ENCODE measurements at regions not wholly inside any gene's neighbourhood (a gene's known extent, or its start where the extent isn't known, plus 50 kb on each side); places are given as distances from the start of the nearest gene placed in this dataset.

DNA sequence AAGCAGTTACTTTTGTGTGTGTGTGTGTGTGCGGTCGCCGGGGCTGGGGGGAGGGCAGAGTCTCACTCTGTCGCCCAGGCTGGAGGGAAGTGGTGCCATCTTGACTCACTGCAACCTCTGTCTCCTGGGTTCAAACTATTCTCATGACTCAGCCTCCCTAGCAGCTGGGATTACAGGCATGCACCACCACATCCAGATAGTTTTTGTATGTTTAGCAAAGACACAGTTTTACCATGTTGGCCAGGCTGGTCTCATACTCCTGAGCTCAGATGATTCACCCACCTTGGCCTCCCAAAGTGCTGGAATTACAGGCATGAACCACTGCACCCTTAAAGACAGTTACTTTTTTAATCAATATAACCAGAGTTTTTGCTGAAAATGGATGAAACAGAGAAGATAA is 207.0 kb downstream of the PTPRC start:
- TF ChIP-seq, protein P1, sequence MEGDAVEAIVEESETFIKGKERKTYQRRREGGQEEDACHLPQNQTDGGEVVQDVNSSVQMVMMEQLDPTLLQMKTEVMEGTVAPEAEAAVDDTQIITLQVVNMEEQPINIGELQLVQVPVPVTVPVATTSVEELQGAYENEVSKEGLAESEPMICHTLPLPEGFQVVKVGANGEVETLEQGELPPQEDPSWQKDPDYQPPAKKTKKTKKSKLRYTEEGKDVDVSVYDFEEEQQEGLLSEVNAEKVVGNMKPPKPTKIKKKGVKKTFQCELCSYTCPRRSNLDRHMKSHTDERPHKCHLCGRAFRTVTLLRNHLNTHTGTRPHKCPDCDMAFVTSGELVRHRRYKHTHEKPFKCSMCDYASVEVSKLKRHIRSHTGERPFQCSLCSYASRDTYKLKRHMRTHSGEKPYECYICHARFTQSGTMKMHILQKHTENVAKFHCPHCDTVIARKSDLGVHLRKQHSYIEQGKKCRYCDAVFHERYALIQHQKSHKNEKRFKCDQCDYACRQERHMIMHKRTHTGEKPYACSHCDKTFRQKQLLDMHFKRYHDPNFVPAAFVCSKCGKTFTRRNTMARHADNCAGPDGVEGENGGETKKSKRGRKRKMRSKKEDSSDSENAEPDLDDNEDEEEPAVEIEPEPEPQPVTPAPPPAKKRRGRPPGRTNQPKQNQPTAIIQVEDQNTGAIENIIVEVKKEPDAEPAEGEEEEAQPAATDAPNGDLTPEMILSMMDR (IDR thresholded peaks at IDR 0.05) = no peak
- no peak for TF ChIP-seq POLR2AphosphoS5 (IDR thresholded peaks at IDR 0.05; ENCODE audit: low read depth, low read length)
- no peak for TF ChIP-seq SIN3A (IDR thresholded peaks at IDR 0.05; ENCODE audit: borderline replicate concordance, insufficient read depth, low read depth, low read length)
- TF ChIP-seq, protein P2, sequence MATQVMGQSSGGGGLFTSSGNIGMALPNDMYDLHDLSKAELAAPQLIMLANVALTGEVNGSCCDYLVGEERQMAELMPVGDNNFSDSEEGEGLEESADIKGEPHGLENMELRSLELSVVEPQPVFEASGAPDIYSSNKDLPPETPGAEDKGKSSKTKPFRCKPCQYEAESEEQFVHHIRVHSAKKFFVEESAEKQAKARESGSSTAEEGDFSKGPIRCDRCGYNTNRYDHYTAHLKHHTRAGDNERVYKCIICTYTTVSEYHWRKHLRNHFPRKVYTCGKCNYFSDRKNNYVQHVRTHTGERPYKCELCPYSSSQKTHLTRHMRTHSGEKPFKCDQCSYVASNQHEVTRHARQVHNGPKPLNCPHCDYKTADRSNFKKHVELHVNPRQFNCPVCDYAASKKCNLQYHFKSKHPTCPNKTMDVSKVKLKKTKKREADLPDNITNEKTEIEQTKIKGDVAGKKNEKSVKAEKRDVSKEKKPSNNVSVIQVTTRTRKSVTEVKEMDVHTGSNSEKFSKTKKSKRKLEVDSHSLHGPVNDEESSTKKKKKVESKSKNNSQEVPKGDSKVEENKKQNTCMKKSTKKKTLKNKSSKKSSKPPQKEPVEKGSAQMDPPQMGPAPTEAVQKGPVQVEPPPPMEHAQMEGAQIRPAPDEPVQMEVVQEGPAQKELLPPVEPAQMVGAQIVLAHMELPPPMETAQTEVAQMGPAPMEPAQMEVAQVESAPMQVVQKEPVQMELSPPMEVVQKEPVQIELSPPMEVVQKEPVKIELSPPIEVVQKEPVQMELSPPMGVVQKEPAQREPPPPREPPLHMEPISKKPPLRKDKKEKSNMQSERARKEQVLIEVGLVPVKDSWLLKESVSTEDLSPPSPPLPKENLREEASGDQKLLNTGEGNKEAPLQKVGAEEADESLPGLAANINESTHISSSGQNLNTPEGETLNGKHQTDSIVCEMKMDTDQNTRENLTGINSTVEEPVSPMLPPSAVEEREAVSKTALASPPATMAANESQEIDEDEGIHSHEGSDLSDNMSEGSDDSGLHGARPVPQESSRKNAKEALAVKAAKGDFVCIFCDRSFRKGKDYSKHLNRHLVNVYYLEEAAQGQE (IDR thresholded peaks at IDR 0.05; ENCODE audit: insufficient read depth in 1 of 2, low read depth in 2 of 2, low read length in 1 of 2) = no peak
